Loucy (cell line): ENCODE measurements at regions not wholly inside any gene's neighbourhood (a gene's known extent, or its start where the extent isn't known, plus 50 kb on each side); places are given as distances from the start of the nearest gene placed in this dataset.

Source experiments
- EZH2phosphoT487 ChIP-seq: fragments of 200-600 bp; IDR thresholded peaks from 2 replicates; pipeline ENCODE4 v1.6.1; 2018; ENCODE audit warnings: antibody characterized with exemption, mild to moderate bottlenecking, moderate library complexity, borderline replicate concordance
- TF ChIP-seq, protein P1 (sequence below): fragments of 200-600 bp; sonication (generic); conservative IDR thresholded peaks from 2 replicates; pipeline ENCODE4 v1.5.1; 2014; ENCODE audit warnings: mild to moderate bottlenecking, antibody characterized with exemption, low read length

DNA sequence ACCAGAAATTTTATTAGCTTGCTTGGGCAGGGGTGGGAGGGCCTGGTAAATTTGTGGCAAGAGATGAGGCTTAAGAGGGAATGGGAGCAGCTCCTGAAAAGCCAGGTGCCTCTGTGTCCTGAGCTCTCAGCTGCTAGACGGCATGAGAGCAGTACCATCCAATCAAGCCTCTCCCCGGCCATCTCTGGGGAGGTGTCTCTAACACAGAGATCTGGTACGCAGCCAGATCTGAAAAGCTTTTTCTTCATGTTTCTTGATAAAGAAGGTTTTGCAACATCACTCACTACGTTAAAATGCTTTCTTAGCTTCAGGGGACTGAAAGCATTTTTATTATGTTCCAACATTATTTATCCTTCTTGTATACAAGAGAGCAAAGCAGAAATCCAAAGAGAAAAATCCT lies 488.2 kb downstream of the RBFOX1 start:
- TF ChIP-seq, protein P1, sequence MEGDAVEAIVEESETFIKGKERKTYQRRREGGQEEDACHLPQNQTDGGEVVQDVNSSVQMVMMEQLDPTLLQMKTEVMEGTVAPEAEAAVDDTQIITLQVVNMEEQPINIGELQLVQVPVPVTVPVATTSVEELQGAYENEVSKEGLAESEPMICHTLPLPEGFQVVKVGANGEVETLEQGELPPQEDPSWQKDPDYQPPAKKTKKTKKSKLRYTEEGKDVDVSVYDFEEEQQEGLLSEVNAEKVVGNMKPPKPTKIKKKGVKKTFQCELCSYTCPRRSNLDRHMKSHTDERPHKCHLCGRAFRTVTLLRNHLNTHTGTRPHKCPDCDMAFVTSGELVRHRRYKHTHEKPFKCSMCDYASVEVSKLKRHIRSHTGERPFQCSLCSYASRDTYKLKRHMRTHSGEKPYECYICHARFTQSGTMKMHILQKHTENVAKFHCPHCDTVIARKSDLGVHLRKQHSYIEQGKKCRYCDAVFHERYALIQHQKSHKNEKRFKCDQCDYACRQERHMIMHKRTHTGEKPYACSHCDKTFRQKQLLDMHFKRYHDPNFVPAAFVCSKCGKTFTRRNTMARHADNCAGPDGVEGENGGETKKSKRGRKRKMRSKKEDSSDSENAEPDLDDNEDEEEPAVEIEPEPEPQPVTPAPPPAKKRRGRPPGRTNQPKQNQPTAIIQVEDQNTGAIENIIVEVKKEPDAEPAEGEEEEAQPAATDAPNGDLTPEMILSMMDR, result no peak
- TF ChIP-seq EZH2phosphoT487, result no peak
